GM12878 (cell line): ENCODE measurements at regions not wholly inside any gene's neighbourhood (a gene's known extent, or its start where the extent isn't known, plus 50 kb on each side); places are given as distances from the start of the nearest gene placed in this dataset.

Source experiments
- ATAC-seq: fragments of 200-7000 bp; cut with Tn5 transposase; 3 replicates; pipeline ENCODE4 v1.9.1; 2020; ENCODE audit warnings: mild to moderate bottlenecking, moderate library complexity
- BruUV-seq: library from RNA; stranded (reverse); fragments of 400-500 nt; replicated peaks from 2 replicates; lab custom pipeline; 2021; lab: Mats Ljungman, UMichigan
- CTCF ChIA-PET: fragments of 300-600 bp; sonication (Branson Sonifier 250); formaldehyde crosslinking; extraction: SDS; loops from one replicate; lab custom pipeline; 2021; ENCODE audit warnings: inconsistent platforms; lab: Yijun Ruan, JAX
- POLR2A ChIA-PET: fragments of 350-600 bp; formaldehyde crosslinking; extraction: SDS; loops from one replicate; lab custom pipeline; 2021; ENCODE audit warnings: inconsistent platforms; lab: Charles Lee
- RAD21 ChIA-PET: fragments of 300-600 bp; sonication (Branson Sonifier 250); formaldehyde crosslinking; loops from one replicate; lab custom pipeline; 2023; ENCODE audit warnings: antibody characterized with exemption; ENCODE audit not compliant: unreplicated experiment; lab: Charles Lee
- SMC1A ChIA-PET: fragments of 300-600 bp; sonication (Branson Sonifier 250); formaldehyde crosslinking; loops from one replicate; lab custom pipeline; 2023; ENCODE audit not compliant: unreplicated experiment, uncharacterized antibody; lab: Charles Lee
- DNase-seq: peaks from one replicate; pipeline ENCODE4 v3.0.0-alpha.2; 2011; ENCODE audit warnings: low read depth, low spot score
- FAIRE-seq: peaks from 3 replicates; lab custom pipeline; 2011; peaks lifted over from hg19 to GRCh38; lab: Jason Lieb, UNC
- H2AFZ ChIP-seq: 2 replicates; pipeline ENCODE4 v1.6.0; 2011; ENCODE audit warnings: low read depth, low read length, control low read depth; ENCODE audit not compliant: control insufficient read depth
- H3K27ac ChIP-seq: 2 replicates; pipeline ENCODE4 v1.5.1; 2011; ENCODE audit warnings: control low read depth; ENCODE audit not compliant: control insufficient read depth, insufficient read depth
- H3K27me3 ChIP-seq, 2 experiments: replicated peaks in 1 of 2; 2 replicates each; pipeline versions ENCODE4 v1.6.0 to v1.6.1; 2011; ENCODE audit warnings: low read length in 1 of 2; ENCODE audit not compliant: control insufficient read depth in 2 of 2, insufficient read depth in 2 of 2
- H3K36me3 ChIP-seq, 2 experiments: 2 replicates each; pipeline ENCODE4 v1.5.1; 2011; ENCODE audit warnings: low read length in 1 of 2; ENCODE audit not compliant: control insufficient read depth in 2 of 2, insufficient read depth in 2 of 2
- H3K4me1 ChIP-seq: 2 replicates; pipeline ENCODE4 v1.6.1; 2011; ENCODE audit warnings: mild to moderate bottlenecking, low read length, moderate library complexity, mixed read lengths; ENCODE audit not compliant: control insufficient read depth, insufficient read depth
- H3K4me2 ChIP-seq: 2 replicates; pipeline ENCODE4 v1.6.0; 2011; ENCODE audit warnings: control low read depth; ENCODE audit not compliant: control insufficient read depth, insufficient read depth
- H3K4me3 ChIP-seq: fragments of 200-600 bp; sonication (generic); 2 replicates; pipeline ENCODE4 v1.5.1; 2016
- H3K79me2 ChIP-seq: 2 replicates; pipeline ENCODE4 v1.6.0; 2011; ENCODE audit warnings: low read length; ENCODE audit not compliant: control insufficient read depth, insufficient read depth
- H3K9ac ChIP-seq: 2 replicates; pipeline ENCODE4 v1.8.0; 2011; ENCODE audit warnings: low read length, control low read depth, mixed read lengths; ENCODE audit not compliant: control insufficient read depth, insufficient read depth
- H3K9me3 ChIP-seq: replicated peaks from 3 replicates; pipeline ENCODE4 v1.5.1; 2011; ENCODE audit warnings: mild to moderate bottlenecking, low read length; ENCODE audit not compliant: control insufficient read depth, insufficient read depth
- H4K20me1 ChIP-seq: 2 replicates; pipeline ENCODE4 v1.6.0; 2011; ENCODE audit not compliant: control insufficient read depth, insufficient read depth
- ATF7 ChIP-seq: fragments of 450-650 bp; IDR thresholded peaks from 2 replicates; pipeline ENCODE4 v1.6.1; 2016; ENCODE audit warnings: low read depth, mild to moderate bottlenecking
- CEBPB ChIP-seq, 2 experiments: fragments of 150-350 bp in 1 of 2; IDR thresholded peaks; 2 replicates each; pipeline ENCODE4 v1.6.1; 2012 to 2014; ENCODE audit warnings: low read depth in 2 of 2, low read length in 2 of 2, borderline replicate concordance in 1 of 2, inconsistent platforms in 1 of 2
- PML ChIP-seq: IDR thresholded peaks from 2 replicates; pipeline ENCODE4 v1.6.1; 2012; ENCODE audit warnings: low read length, inconsistent platforms
- RCOR1 ChIP-seq: conservative IDR thresholded peaks from 2 replicates; pipeline ENCODE4 v1.6.1; 2012; ENCODE audit warnings: low read depth, low read length, improper control_type of control experiment
- SRF ChIP-seq, 2 experiments: IDR thresholded peaks; 2 replicates each; pipeline ENCODE4 v1.6.1; 2011; ENCODE audit warnings: low read depth in 2 of 2, low read length in 2 of 2, mild to moderate bottlenecking in 1 of 2, moderate library complexity in 1 of 2
- SUPT20H ChIP-seq: IDR thresholded peaks from 2 replicates; pipeline ENCODE4 v1.6.1; 2011; ENCODE audit warnings: low read depth, mild to moderate bottlenecking, low read length, moderate library complexity, borderline replicate concordance; ENCODE audit not compliant: control insufficient read depth
- WGBS: methylation state at CpG from one replicate; pipeline ENCODE4 v1.1.6; 2016; ENCODE audit warnings: low lambda C conversion rate; ENCODE audit not compliant: insufficient replicate concordance, insufficient coverage; ENCODE audit errors: missing lambda C conversion rate; 5-methylcytosine and 5-hydroxymethylcytosine counted together
- in situ Hi-C: fragments of 300-500 bp; cut with MboI; formaldehyde crosslinking; loops from 9 replicates; pipeline ENCODE4 v1.14.3; 2018; ENCODE audit warnings: mixed read lengths
- intact Hi-C: fragments of 100-400 bp; cut with micrococcal nuclease; formaldehyde crosslinking; loops from one replicate; pipeline ENCODE4 v1.14.2; 2022; ENCODE audit not compliant: unreplicated experiment
- TF ChIP-seq, protein P1 (sequence below): fragments of 450-650 bp; IDR thresholded peaks from 2 replicates; pipeline ENCODE4 v1.6.1; 2018; ENCODE audit warnings: mild to moderate bottlenecking, low read depth, moderate library complexity; ENCODE audit not compliant: partially characterized antibody
- TF ChIP-seq, protein P2 (sequence below): fragments of 450-650 bp; formaldehyde crosslinking; IDR thresholded peaks from 2 replicates; pipeline ENCODE4 v1.5.0; 2022; ENCODE audit warnings: mild to moderate bottlenecking, missing genetic modification characterization
- TF ChIP-seq, protein P3 (sequence below): IDR thresholded peaks from 2 replicates; pipeline ENCODE4 v1.6.1; 2012; ENCODE audit warnings: mild to moderate bottlenecking, low read depth, low read length
- TF ChIP-seq, protein P4 (sequence below): fragments of 450-650 bp; IDR thresholded peaks from 2 replicates; pipeline ENCODE4 v1.6.1; 2018; ENCODE audit warnings: borderline replicate concordance, mild to moderate bottlenecking; ENCODE audit not compliant: partially characterized antibody

DNA sequence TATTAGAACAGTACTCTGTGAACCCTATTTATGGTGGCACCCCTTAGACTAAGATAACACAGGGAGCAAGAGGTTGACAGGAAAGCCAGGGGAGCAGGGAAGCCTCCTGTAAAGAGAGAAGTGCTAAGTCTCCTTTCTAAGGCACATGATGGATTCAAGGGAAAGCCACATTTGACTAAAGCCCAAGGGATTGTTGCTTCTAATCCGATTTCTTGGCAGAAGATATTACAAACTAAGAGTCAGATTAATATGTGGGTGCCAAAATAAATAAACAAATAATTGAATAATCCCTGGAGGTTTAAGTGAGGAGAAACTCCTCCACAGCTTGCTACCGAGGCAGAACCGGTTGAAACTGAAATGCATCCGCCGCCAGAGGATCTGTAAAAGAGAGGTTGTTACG is 333.2 kb downstream of the SOX11 start:
- DNase-seq: no peak
- no peaks in the 10 kb centered on the region for H3K36me3 ChIP-seq
- RAD21 ChIA-PET: no interaction called here
- no peak overlapping the region for H3K4me2 ChIP-seq
- intact Hi-C loops: no loop called here
- H3K4me1 ChIP-seq: no peaks in the 10 kb centered on the region
- FAIRE-seq: no peak
- 50% methylated on average over 6 of the region's 6 CpGs for WGBS
- CTCF ChIA-PET: interaction anchor here (0.6 kb wide), 1 partner anchor 811 kb away, joined by 3 read pairs; no protein-coding TSS in a partner anchor
- SMC1A ChIA-PET: no interaction called here
- no peak for ATAC-seq
- no peak overlapping the region for H3K9ac ChIP-seq
- POLR2A ChIA-PET: no interaction called here
- no peaks in the 10 kb centered on the region for H3K9me3 ChIP-seq
- H3K79me2 ChIP-seq: no peaks in the 10 kb centered on the region
- H4K20me1 ChIP-seq: no peaks in the 10 kb centered on the region
- H3K4me3 ChIP-seq: no peak overlapping the region
- BruUV-seq: no TSS peak
- no peak overlapping the region for H2AFZ ChIP-seq
- no peaks in the 10 kb centered on the region for H3K27me3 ChIP-seq
- H3K27ac ChIP-seq: no peak overlapping the region
- in situ Hi-C loops: no loop called here
- TF ChIP-seq RCOR1 (no peak), SUPT20H (no peak), ATF7 (no peak), CEBPB (IDR thresholded peaks at IDR 0.05; ENCODE audit: borderline replicate concordance in 1 of 2, low read depth in 2 of 2, low read length in 2 of 2) (no peak), SRF (IDR thresholded peaks at IDR 0.05; ENCODE audit: low read depth in 2 of 2, low read length in 2 of 2) (no peak), PML (no peak)
- TF ChIP-seq, protein P1, sequence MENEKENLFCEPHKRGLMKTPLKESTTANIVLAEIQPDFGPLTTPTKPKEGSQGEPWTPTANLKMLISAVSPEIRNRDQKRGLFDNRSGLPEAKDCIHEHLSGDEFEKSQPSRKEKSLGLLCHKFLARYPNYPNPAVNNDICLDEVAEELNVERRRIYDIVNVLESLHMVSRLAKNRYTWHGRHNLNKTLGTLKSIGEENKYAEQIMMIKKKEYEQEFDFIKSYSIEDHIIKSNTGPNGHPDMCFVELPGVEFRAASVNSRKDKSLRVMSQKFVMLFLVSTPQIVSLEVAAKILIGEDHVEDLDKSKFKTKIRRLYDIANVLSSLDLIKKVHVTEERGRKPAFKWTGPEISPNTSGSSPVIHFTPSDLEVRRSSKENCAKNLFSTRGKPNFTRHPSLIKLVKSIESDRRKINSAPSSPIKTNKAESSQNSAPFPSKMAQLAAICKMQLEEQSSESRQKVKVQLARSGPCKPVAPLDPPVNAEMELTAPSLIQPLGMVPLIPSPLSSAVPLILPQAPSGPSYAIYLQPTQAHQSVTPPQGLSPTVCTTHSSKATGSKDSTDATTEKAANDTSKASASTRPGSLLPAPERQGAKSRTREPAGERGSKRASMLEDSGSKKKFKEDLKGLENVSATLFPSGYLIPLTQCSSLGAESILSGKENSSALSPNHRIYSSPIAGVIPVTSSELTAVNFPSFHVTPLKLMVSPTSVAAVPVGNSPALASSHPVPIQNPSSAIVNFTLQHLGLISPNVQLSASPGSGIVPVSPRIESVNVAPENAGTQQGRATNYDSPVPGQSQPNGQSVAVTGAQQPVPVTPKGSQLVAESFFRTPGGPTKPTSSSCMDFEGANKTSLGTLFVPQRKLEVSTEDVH: no peak
- TF ChIP-seq, protein P2, sequence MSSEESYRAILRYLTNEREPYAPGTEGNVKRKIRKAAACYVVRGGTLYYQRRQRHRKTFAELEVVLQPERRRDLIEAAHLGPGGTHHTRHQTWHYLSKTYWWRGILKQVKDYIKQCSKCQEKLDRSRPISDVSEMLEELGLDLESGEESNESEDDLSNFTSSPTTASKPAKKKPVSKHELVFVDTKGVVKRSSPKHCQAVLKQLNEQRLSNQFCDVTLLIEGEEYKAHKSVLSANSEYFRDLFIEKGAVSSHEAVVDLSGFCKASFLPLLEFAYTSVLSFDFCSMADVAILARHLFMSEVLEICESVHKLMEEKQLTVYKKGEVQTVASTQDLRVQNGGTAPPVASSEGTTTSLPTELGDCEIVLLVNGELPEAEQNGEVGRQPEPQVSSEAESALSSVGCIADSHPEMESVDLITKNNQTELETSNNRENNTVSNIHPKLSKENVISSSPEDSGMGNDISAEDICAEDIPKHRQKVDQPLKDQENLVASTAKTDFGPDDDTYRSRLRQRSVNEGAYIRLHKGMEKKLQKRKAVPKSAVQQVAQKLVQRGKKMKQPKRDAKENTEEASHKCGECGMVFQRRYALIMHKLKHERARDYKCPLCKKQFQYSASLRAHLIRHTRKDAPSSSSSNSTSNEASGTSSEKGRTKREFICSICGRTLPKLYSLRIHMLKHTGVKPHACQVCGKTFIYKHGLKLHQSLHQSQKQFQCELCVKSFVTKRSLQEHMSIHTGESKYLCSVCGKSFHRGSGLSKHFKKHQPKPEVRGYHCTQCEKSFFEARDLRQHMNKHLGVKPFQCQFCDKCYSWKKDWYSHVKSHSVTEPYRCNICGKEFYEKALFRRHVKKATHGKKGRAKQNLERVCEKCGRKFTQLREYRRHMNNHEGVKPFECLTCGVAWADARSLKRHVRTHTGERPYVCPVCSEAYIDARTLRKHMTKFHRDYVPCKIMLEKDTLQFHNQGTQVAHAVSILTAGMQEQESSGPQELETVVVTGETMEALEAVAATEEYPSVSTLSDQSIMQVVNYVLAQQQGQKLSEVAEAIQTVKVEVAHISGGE (CRISPR knock-in tag): no peak
- TF ChIP-seq, protein P3, sequence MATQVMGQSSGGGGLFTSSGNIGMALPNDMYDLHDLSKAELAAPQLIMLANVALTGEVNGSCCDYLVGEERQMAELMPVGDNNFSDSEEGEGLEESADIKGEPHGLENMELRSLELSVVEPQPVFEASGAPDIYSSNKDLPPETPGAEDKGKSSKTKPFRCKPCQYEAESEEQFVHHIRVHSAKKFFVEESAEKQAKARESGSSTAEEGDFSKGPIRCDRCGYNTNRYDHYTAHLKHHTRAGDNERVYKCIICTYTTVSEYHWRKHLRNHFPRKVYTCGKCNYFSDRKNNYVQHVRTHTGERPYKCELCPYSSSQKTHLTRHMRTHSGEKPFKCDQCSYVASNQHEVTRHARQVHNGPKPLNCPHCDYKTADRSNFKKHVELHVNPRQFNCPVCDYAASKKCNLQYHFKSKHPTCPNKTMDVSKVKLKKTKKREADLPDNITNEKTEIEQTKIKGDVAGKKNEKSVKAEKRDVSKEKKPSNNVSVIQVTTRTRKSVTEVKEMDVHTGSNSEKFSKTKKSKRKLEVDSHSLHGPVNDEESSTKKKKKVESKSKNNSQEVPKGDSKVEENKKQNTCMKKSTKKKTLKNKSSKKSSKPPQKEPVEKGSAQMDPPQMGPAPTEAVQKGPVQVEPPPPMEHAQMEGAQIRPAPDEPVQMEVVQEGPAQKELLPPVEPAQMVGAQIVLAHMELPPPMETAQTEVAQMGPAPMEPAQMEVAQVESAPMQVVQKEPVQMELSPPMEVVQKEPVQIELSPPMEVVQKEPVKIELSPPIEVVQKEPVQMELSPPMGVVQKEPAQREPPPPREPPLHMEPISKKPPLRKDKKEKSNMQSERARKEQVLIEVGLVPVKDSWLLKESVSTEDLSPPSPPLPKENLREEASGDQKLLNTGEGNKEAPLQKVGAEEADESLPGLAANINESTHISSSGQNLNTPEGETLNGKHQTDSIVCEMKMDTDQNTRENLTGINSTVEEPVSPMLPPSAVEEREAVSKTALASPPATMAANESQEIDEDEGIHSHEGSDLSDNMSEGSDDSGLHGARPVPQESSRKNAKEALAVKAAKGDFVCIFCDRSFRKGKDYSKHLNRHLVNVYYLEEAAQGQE: no peak
- TF ChIP-seq, protein P4, sequence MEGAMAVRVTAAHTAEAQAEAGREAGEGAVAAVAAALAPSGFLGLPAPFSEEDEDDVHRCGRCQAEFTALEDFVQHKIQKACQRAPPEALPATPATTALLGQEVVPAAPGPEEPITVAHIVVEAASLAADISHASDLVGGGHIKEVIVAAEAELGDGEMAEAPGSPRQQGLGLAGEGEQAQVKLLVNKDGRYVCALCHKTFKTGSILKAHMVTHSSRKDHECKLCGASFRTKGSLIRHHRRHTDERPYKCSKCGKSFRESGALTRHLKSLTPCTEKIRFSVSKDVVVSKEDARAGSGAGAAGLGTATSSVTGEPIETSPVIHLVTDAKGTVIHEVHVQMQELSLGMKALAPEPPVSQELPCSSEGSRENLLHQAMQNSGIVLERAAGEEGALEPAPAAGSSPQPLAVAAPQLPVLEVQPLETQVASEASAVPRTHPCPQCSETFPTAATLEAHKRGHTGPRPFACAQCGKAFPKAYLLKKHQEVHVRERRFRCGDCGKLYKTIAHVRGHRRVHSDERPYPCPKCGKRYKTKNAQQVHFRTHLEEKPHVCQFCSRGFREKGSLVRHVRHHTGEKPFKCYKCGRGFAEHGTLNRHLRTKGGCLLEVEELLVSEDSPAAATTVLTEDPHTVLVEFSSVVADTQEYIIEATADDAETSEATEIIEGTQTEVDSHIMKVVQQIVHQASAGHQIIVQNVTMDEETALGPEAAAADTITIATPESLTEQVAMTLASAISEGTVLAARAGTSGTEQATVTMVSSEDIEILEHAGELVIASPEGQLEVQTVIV: no peak
